WTC11 (cell line): ENCODE measurements at regions not wholly inside any gene's neighbourhood (a gene's known extent, or its start where the extent isn't known, plus 50 kb on each side); places are given as distances from the start of the nearest gene placed in this dataset.

Source experiments
- ATF1 ChIP-seq: sonication (generic); formaldehyde crosslinking; IDR thresholded peaks from 2 replicates; pipeline ENCODE4 v1.8.1; 2023; ENCODE audit warnings: mild to moderate bottlenecking, moderate library complexity, missing genetic modification reagents
- CREB1 ChIP-seq: sonication (generic); formaldehyde crosslinking; IDR thresholded peaks from 2 replicates; pipeline ENCODE4 v1.8.0; 2023; ENCODE audit warnings: mild to moderate bottlenecking, missing genetic modification reagents
- CTCF ChIP-seq: fragments of 200-600 bp; IDR thresholded peaks from 2 replicates; pipeline ENCODE4 v1.8.0; 2022; ENCODE audit warnings: antibody characterized with exemption
- ELF4 ChIP-seq: sonication (generic); formaldehyde crosslinking; IDR thresholded peaks from 2 replicates; pipeline ENCODE4 v1.8.1; 2022; ENCODE audit warnings: low read depth, mild to moderate bottlenecking, moderate library complexity, missing genetic modification reagents
- ESRRA ChIP-seq: sonication (generic); formaldehyde crosslinking; IDR thresholded peaks from 2 replicates; pipeline ENCODE4 v1.8.1; 2022; ENCODE audit warnings: mild to moderate bottlenecking, missing genetic modification reagents, borderline replicate concordance
- JUN ChIP-seq: sonication (generic); formaldehyde crosslinking; IDR thresholded peaks from 2 replicates; pipeline ENCODE4 v1.8.0; 2023; ENCODE audit warnings: mild to moderate bottlenecking, missing genetic modification reagents
- MAX ChIP-seq: sonication (generic); formaldehyde crosslinking; IDR thresholded peaks from 2 replicates; pipeline ENCODE4 v1.8.0; 2022; ENCODE audit warnings: mild to moderate bottlenecking, missing genetic modification reagents
- NFYB ChIP-seq: sonication (generic); formaldehyde crosslinking; conservative IDR thresholded peaks from 2 replicates; pipeline ENCODE4 v1.8.0; 2022; ENCODE audit warnings: low read depth, missing genetic modification reagents
- RELA ChIP-seq: sonication (generic); formaldehyde crosslinking; IDR thresholded peaks from 2 replicates; pipeline ENCODE4 v1.8.1; 2022; ENCODE audit warnings: missing genetic modification reagents, mild to moderate bottlenecking, borderline replicate concordance
- ZNF138 ChIP-seq: sonication (generic); formaldehyde crosslinking; conservative IDR thresholded peaks from 2 replicates; pipeline ENCODE4 v1.8.1; 2022; ENCODE audit warnings: mild to moderate bottlenecking, moderate library complexity, missing genetic modification reagents
- ZNF396 ChIP-seq: fragments of 250-450 bp; sonication (Bioruptor Pico); IDR thresholded peaks from 2 replicates; pipeline ENCODE4 v1.8.0; 2021; ENCODE audit warnings: mild to moderate bottlenecking, moderate library complexity, borderline replicate concordance
- ZNF416 ChIP-seq: fragments of 250-450 bp; sonication (Bioruptor Pico); IDR thresholded peaks from 2 replicates; pipeline ENCODE4 v1.9.0; 2021; ENCODE audit warnings: mild to moderate bottlenecking, inconsistent platforms

DNA sequence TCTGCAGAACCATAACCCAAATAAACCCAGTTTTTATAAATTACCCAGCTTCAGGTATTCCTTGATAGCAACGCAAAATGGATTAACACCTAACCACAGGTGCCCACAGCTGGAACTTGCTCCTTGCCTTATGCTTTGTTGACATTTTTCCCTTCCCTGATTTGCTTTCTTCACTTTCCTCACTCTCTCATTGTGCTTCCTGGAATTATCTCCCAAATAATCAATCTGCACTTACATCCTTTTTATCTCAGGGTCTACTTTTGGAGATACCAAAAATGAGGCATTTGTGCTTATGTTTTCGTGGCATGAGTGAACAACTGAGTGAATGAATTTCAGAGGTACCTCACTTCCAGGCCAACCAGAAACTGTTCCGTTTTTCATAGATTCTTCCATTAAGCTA is 374.3 kb downstream of the DOK5 start:
- no peak for TF ChIP-seq CTCF
- TF ChIP-seq NFYB: no peak
- TF ChIP-seq JUN (CRISPR knock-in tag): no peak
- TF ChIP-seq ELF4 (CRISPR knock-in tag): no peak
- TF ChIP-seq ZNF138 (CRISPR knock-in tag): no peak
- no peak for TF ChIP-seq MAX (CRISPR knock-in tag)
- TF ChIP-seq RELA: no peak
- TF ChIP-seq ZNF416 (CRISPR knock-in tag): no peak
- no peak for TF ChIP-seq ATF1 (CRISPR knock-in tag)
- no peak for TF ChIP-seq ESRRA (CRISPR knock-in tag)
- no peak for TF ChIP-seq ZNF396
- TF ChIP-seq CREB1 (CRISPR knock-in tag): no peak
